ENCODE measurements at regions not wholly inside any gene's neighbourhood (a gene's known extent, or its start where the extent isn't known, plus 50 kb on each side); places are given as distances from the start of the nearest gene placed in this dataset.
A peak's percentile ranks its signal among the peaks of the same experiment; 100 is the strongest.

- DNase-seq (peak in 1 of 4 donors; percentile 36), ATAC-seq (peak; percentile 29)
- H3K27ac ChIP-seq, result no peak overlapping the region
- H3K4me1 ChIP-seq, result no peaks in the 10 kb centered on the region
- TF ChIP-seq, protein P1, sequence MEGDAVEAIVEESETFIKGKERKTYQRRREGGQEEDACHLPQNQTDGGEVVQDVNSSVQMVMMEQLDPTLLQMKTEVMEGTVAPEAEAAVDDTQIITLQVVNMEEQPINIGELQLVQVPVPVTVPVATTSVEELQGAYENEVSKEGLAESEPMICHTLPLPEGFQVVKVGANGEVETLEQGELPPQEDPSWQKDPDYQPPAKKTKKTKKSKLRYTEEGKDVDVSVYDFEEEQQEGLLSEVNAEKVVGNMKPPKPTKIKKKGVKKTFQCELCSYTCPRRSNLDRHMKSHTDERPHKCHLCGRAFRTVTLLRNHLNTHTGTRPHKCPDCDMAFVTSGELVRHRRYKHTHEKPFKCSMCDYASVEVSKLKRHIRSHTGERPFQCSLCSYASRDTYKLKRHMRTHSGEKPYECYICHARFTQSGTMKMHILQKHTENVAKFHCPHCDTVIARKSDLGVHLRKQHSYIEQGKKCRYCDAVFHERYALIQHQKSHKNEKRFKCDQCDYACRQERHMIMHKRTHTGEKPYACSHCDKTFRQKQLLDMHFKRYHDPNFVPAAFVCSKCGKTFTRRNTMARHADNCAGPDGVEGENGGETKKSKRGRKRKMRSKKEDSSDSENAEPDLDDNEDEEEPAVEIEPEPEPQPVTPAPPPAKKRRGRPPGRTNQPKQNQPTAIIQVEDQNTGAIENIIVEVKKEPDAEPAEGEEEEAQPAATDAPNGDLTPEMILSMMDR (IDR thresholded peaks at IDR 0.05), result no peak
- no peaks in the 10 kb centered on the region for H3K36me3 ChIP-seq
- intact Hi-C loops (cut with DNase I), result no loop called here
- H3K9me3 ChIP-seq, result peaks cover 0 to 12% of the 10 kb centered on the region in 2 donors
- H3K4me3 ChIP-seq, result no peak overlapping the region
- H3K27me3 ChIP-seq, result no peaks in the 10 kb centered on the region
Measured at GRCh38 chr10:44206127-44206818, 178.6 kb downstream of the CXCL12 start.

- no peak for DNase-seq
- no peak for ATAC-seq
- Histone ChIP-seq H3K9me3 (peaks cover 0 to 12% of the 10 kb centered on the region in 2 donors), H3K27me3 (no peaks in the 10 kb centered on the region), H3K4me1 (no peaks in the 10 kb centered on the region), H3K27ac (no peak overlapping the region), H3K4me3 (no peak overlapping the region), H3K36me3 (no peaks in the 10 kb centered on the region)
- TF ChIP-seq, protein P1 (IDR thresholded peaks at IDR 0.05), result no peak
- intact Hi-C loops (cut with DNase I), result no loop called here
Measured at GRCh38 chr10:44205067-44205466, 179.8 kb downstream of the CXCL12 start.

DNA sequence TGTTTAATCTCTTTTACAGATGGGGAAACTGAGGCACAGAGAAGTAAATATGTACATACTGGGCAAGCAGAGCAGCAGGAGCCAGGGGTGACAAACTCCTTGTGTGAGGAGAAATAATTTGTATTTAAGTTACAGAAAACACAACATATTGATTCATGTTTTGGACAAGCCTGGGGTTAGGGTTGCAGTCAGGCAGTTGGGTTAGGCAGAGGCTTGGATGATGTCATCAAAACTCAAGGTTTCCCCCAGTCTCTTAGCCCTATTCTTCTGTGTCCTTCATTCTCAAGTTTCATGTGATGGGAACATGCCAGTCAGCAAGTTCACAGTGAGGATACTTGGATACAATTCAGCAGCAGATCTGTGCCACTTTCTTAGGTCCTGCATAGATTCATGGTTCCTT lies 181.4 kb downstream of the CXCL12 start:
- Histone ChIP-seq H3K4me3 (no peak overlapping the region), H3K4me1 (no peaks in the 10 kb centered on the region), H3K27ac (no peak overlapping the region), H3K36me3 (no peaks in the 10 kb centered on the region), H3K9me3 (peaks cover 0 to 12% of the 10 kb centered on the region in 2 donors), H3K27me3 (no peaks in the 10 kb centered on the region)
- intact Hi-C loops (cut with DNase I), result no loop called here
- TF ChIP-seq, protein P1 (IDR thresholded peaks at IDR 0.05), result no peak
- no peak for ATAC-seq
- DNase-seq, result no peak

- DNase-seq, result no peak
- peaks cover 0 to 12% of the 10 kb centered on the region in 2 donors for H3K9me3 ChIP-seq
- H3K27me3 ChIP-seq, result no peaks in the 10 kb centered on the region
- no peak for ATAC-seq
- H3K4me1 ChIP-seq, result no peaks in the 10 kb centered on the region
- H3K27ac ChIP-seq, result no peak overlapping the region
- H3K4me3 ChIP-seq, result no peak overlapping the region
- TF ChIP-seq, protein P1 (IDR thresholded peaks at IDR 0.05), result no peak
- no peaks in the 10 kb centered on the region for H3K36me3 ChIP-seq
- intact Hi-C loops (cut with DNase I), result no loop called here
Measured at GRCh38 chr10:44202952-44203351, 181.9 kb downstream of the CXCL12 start.

DNA sequence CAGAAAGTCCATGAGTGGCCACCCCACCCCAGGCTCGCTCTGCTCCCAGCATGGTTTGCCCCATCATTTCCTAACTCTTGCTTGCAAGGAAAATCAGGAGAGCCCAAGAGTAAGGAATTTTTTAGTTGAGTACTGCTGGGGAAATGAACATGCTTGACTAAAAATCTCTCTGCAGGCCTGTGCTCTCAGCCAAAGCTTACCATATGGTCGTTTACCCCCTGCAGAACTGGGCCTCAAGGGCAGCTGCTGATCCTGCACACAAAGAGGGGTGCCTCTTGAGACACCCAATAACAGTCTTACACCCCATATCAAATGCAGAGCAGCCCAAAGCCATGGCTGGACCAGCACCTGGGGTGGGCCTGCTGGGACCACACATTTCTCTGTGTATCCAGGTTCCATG lies 183.2 kb downstream of the CXCL12 start:
- no peak for ATAC-seq
- H3K9me3 ChIP-seq, result peaks cover 0 to 12% of the 10 kb centered on the region in 2 donors
- H3K27me3 ChIP-seq, result no peaks in the 10 kb centered on the region
- no peak overlapping the region for H3K27ac ChIP-seq
- no peak overlapping the region for H3K4me3 ChIP-seq
- no peak for DNase-seq
- no peaks in the 10 kb centered on the region for H3K36me3 ChIP-seq
- TF ChIP-seq, protein P1 (IDR thresholded peaks at IDR 0.05), result no peak
- no peaks in the 10 kb centered on the region for H3K4me1 ChIP-seq
- intact Hi-C loops (cut with DNase I), result no loop called here
